A549 (cell line): ENCODE measurements at regions not wholly inside any gene's neighbourhood (a gene's known extent, or its start where the extent isn't known, plus 50 kb on each side); places are given as distances from the start of the nearest gene placed in this dataset.
"Not testable (repeated sequence)": the region's sequence is repeated elsewhere in the genome, so short reads cannot be mapped to it uniquely, and the experiment has no call there.

Experiments used
- ATAC-seq, 2 experiments: fragments of 200-7000 bp in 1 of 2; fragments of >200 bp in 1 of 2; cut with Nextera tagmentation in 1 of 2; cut with Tn5 transposase in 1 of 2; 3 replicates each; pipeline versions ENCODE4 v1.8.0 to v1.9.1; 2018 to 2020; ENCODE audit warnings: mild to moderate bottlenecking in 1 of 2, moderate library complexity in 1 of 2
- CTCF ChIA-PET: fragments of 300-600 bp; sonication (Branson Sonifier 250); formaldehyde crosslinking; extraction: SDS; loops from one replicate; lab custom pipeline; 2021; ENCODE audit warnings: antibody characterized with exemption, inconsistent platforms; lab: Yijun Ruan, JAX
- POLR2A ChIA-PET: fragments of 350-600 bp; formaldehyde crosslinking; extraction: SDS; loops from one replicate; lab custom pipeline; 2021; ENCODE audit warnings: antibody characterized with exemption, inconsistent platforms; lab: Yijun Ruan, JAX
- DNase-seq, 2 experiments: peaks; one replicate each; pipeline versions ENCODE4 v3.0.0 to v3.0.0-alpha.2; 2011 to 2016; ENCODE audit warnings: low read depth in 1 of 2, low spot score in 1 of 2
- FAIRE-seq: peaks from 2 replicates; lab custom pipeline; 2011; peaks lifted over from hg19 to GRCh38; lab: Jason Lieb, UNC
- H3K27ac ChIP-seq, 2 experiments: fragments of >200 bp; sonication (Bioruptor Twin); formaldehyde crosslinking; 3 replicates each; pipeline ENCODE4 v1.5.1; 2016 to 2017
- H3K4me1 ChIP-seq: fragments of >200 bp; sonication (Bioruptor Twin); formaldehyde crosslinking; 3 replicates; pipeline ENCODE4 v1.6.1; 2016
- H3K4me2 ChIP-seq: fragments of >200 bp; sonication (Bioruptor Twin); formaldehyde crosslinking; 3 replicates; pipeline ENCODE4 v1.6.1; 2016
- H3K4me3 ChIP-seq: fragments of >200 bp; sonication (Bioruptor Twin); formaldehyde crosslinking; 3 replicates; pipeline ENCODE4 v1.5.1; 2016
- H3K9me3 ChIP-seq: fragments of >200 bp; sonication (Bioruptor Twin); formaldehyde crosslinking; 3 replicates; pipeline ENCODE4 v1.6.1; 2016
- CTCF ChIP-seq: fragments of >200 bp; sonication (Bioruptor Twin); formaldehyde crosslinking; IDR thresholded peaks from 3 replicates; pipeline ENCODE4 v1.5.1; 2016
- E2F6 ChIP-seq: IDR thresholded peaks from 2 replicates; pipeline ENCODE4 v1.6.1; 2012; ENCODE audit warnings: low read depth, borderline replicate concordance
- JUN ChIP-seq, 2 experiments: fragments of >200 bp; sonication (Bioruptor Twin); formaldehyde crosslinking; IDR thresholded peaks; 2 replicates in 1 of 2; 3 replicates in 1 of 2; pipeline ENCODE4 v1.6.1; 2016 to 2017
- MAX ChIP-seq: IDR thresholded peaks from 2 replicates; pipeline ENCODE4 v1.6.1; 2012
- PHF8 ChIP-seq: fragments of 200-600 bp; sonication (generic); IDR thresholded peaks from 2 replicates; pipeline ENCODE4 v1.6.1; 2016; ENCODE audit warnings: low read depth, mild to moderate bottlenecking, antibody characterized with exemption, moderate library complexity, borderline replicate concordance
- RAD21 ChIP-seq, 2 experiments: fragments of >200 bp in 1 of 2; sonication (Bioruptor Twin) in 1 of 2; formaldehyde crosslinking in 1 of 2; IDR thresholded peaks in 1 of 2; conservative IDR thresholded peaks in 1 of 2; 2 replicates in 1 of 2; 3 replicates in 1 of 2; pipeline ENCODE4 v1.6.1; 2012 to 2018; ENCODE audit warnings: inconsistent platforms in 1 of 2
- SMC3 ChIP-seq: fragments of >200 bp; sonication (Bioruptor Twin); formaldehyde crosslinking; IDR thresholded peaks from 3 replicates; pipeline ENCODE4 v1.6.1; 2018; ENCODE audit warnings: inconsistent platforms
- WGBS: methylation state at CpG from one replicate; pipeline ENCODE4 v1.1.6; 2017; ENCODE audit errors: missing lambda C conversion rate; 5-methylcytosine and 5-hydroxymethylcytosine counted together
- small RNA-seq, 6 experiments: library from RNA; depleted of rRNA; stranded (forward); fragments of <200 nt; gene quantifications; one replicate each; pipeline ENCODE3, GENCODE V24; 2012

- DNase-seq (peak; percentile 5 to 83), ATAC-seq (peak in 1 of 2 experiments; percentile 83; a peak in 3 of 6 replicates)
- CTCF ChIA-PET, POLR2A ChIA-PET, H3K9me3 ChIP-seq, FAIRE-seq, H3K4me1 ChIP-seq: not testable (repeated sequence)
- WGBS, result no CpG with 5 or more reads among the region's 51 CpGs
- Histone ChIP-seq H3K4me3 (peak overlapping the region; percentile 70), H3K4me2 (peak overlapping the region; percentile 77), H3K27ac (peak overlapping the region; percentile 68 to 89)
- peak; percentile 53; the same call in 1 of the 2 replicates for TF ChIP-seq E2F6
- peak in 1 of 2 experiments; percentile 24; a peak in 1 of 5 replicates for TF ChIP-seq JUN (IDR thresholded peaks at IDR 0.05)
- TF ChIP-seq RAD21 (conservative IDR thresholded peaks at IDR 0.05 in 1 of 2, IDR thresholded peaks at IDR 0.05 in 1 of 2), result peak; percentile 26 to 34; a peak in 3 of 5 replicates
- TF ChIP-seq PHF8, result 0 out of 2 replicates have a peak, but pooled peaks have one; percentile 19
- TF ChIP-seq CTCF, result peak; percentile 19; the same call in 2 of the 3 replicates
- 0 out of 3 replicates have a peak, but pooled peaks have one; percentile 16 for TF ChIP-seq SMC3
- TF ChIP-seq MAX, result peak; percentile 37; the same call in 1 of the 2 replicates
Measured at GRCh38 chr20:30723934-30724687, 533.4 kb upstream of the DEFB115 start.

- ATAC-seq, FAIRE-seq, CTCF ChIA-PET, H3K4me1 ChIP-seq, POLR2A ChIA-PET, H3K4me3 ChIP-seq, DNase-seq, H3K9me3 ChIP-seq: not testable (repeated sequence)
- H3K27ac ChIP-seq, result peak overlapping the region in 1 of 2 experiments; percentile 89; a peak in 4 of 6 replicates
- peak overlapping the region; percentile 77; the same call in 2 of the 3 replicates for H3K4me2 ChIP-seq
- 100% methylated on average over 4 of the region's 24 CpGs for WGBS
Measured at GRCh38 chr20:30724688-30725074, 532.8 kb upstream of the DEFB115 start.

- WGBS, result 89% methylated on average over 5 of the region's 19 CpGs
- POLR2A ChIA-PET, DNase-seq: not testable (repeated sequence)
Measured at GRCh38 chr20:30725188-30725587, 532.3 kb upstream of the DEFB115 start.

GRCh38 chr20:30728271-30728885, 529.1 kb upstream of the DEFB115 start:
- WGBS, result 91% methylated on average over 11 of the region's 38 CpGs
- POLR2A ChIA-PET, H3K27ac ChIP-seq, DNase-seq, H3K4me1 ChIP-seq, H3K9me3 ChIP-seq, FAIRE-seq, H3K4me3 ChIP-seq, CTCF ChIA-PET, H3K4me2 ChIP-seq, ATAC-seq: not testable (repeated sequence)

More at GRCh38 chr20:30725188-30725587, 532.3 kb upstream of the DEFB115 start:
- H3K27ac ChIP-seq, CTCF ChIA-PET, H3K4me3 ChIP-seq, H3K4me2 ChIP-seq, H3K9me3 ChIP-seq, H3K4me1 ChIP-seq, ATAC-seq, FAIRE-seq: not testable (repeated sequence)

Small RNA genes in the stretch of these regions (small RNA-seq; reads per million reads assigned to genes)
- gene RF00002 (0 to 3.4 (median 0.65) reads per million in 6 experiments), gene RF00026 (0 reads per million in 6 experiments)
